ENCODE measurements at regions not wholly inside any gene's neighbourhood (a gene's known extent, or its start where the extent isn't known, plus 50 kb on each side); places are given as distances from the start of the nearest gene placed in this dataset.

GRCh38 chr7:125099519-125099918 lies 169.9 kb upstream of the POT1 start:
- DNase-seq (no peak), ATAC-seq (no peak)
- H3K27me3 ChIP-seq (ENCODE audit: insufficient read depth in 3 of 3, low read length in 2 of 3), result no peaks in the 10 kb centered on the region
- H3K9me3 ChIP-seq, result no peaks in the 10 kb centered on the region
- H3K4me1 ChIP-seq, result no peaks in the 10 kb centered on the region
- no peak for TF ChIP-seq CTCF (IDR thresholded peaks at IDR 0.05)
- H3K36me3 ChIP-seq (ENCODE audit: insufficient read depth in 1 of 2, low read depth in 1 of 2), result no peaks in the 10 kb centered on the region
- H3K27ac ChIP-seq, result no peak overlapping the region
- intact Hi-C loops (cut with DNase I), result no loop called here
- 35 to 78% (median 54%) methylated on average over 2 of the region's 2 CpGs for WGBS, 3 donors
- no peak overlapping the region for H3K4me3 ChIP-seq

GRCh38 chr7:125098377-125098970 lies 168.8 kb upstream of the POT1 start:
- no peak for TF ChIP-seq CTCF (IDR thresholded peaks at IDR 0.05)
- Histone ChIP-seq H3K9me3 (no peaks in the 10 kb centered on the region), H3K4me3 (no peak overlapping the region), H3K36me3 (ENCODE audit: insufficient read depth in 1 of 2, low read depth in 1 of 2) (no peaks in the 10 kb centered on the region), H3K4me1 (no peaks in the 10 kb centered on the region), H3K27me3 (ENCODE audit: insufficient read depth in 3 of 3, low read length in 2 of 3) (no peaks in the 10 kb centered on the region), H3K27ac (no peak overlapping the region)
- no peak for DNase-seq
- intact Hi-C loops (cut with DNase I), result no loop called here
- 64 to 79% (median 67%) methylated on average over 1 of the region's 1 CpG for WGBS, 3 donors
- ATAC-seq, result no peak

- H3K4me1 ChIP-seq, result no peaks in the 10 kb centered on the region
- ATAC-seq (no peak), DNase-seq (no peak)
- no peaks in the 10 kb centered on the region for H3K9me3 ChIP-seq
- H3K4me3 ChIP-seq, result no peak overlapping the region
- H3K27me3 ChIP-seq (ENCODE audit: insufficient read depth in 3 of 3, low read length in 2 of 3), result no peaks in the 10 kb centered on the region
- no peak for TF ChIP-seq CTCF (IDR thresholded peaks at IDR 0.05)
- intact Hi-C loops (cut with DNase I), result no loop called here
- WGBS, 3 donors, result 70 to 76% (median 71%) methylated on average over 3 of the region's 3 CpGs
- H3K27ac ChIP-seq, result no peak overlapping the region
- H3K36me3 ChIP-seq (ENCODE audit: insufficient read depth in 1 of 2, low read depth in 1 of 2), result no peaks in the 10 kb centered on the region
Measured at GRCh38 chr7:125090596-125090995, 161.0 kb upstream of the POT1 start.

GRCh38 chr7:125089171-125089570 lies 159.5 kb upstream of the POT1 start:
- Histone ChIP-seq H3K9me3 (no peaks in the 10 kb centered on the region), H3K4me3 (no peak overlapping the region), H3K36me3 (ENCODE audit: insufficient read depth in 1 of 2, low read depth in 1 of 2) (no peaks in the 10 kb centered on the region), H3K27me3 (ENCODE audit: insufficient read depth in 3 of 3, low read length in 2 of 3) (no peaks in the 10 kb centered on the region), H3K4me1 (no peaks in the 10 kb centered on the region), H3K27ac (no peak overlapping the region)
- intact Hi-C loops (cut with DNase I), result no loop called here
- DNase-seq (no peak), ATAC-seq (no peak)
- TF ChIP-seq CTCF (IDR thresholded peaks at IDR 0.05), result no peak
- WGBS, 3 donors, result 76 to 82% (median 82%) methylated on average over 3 of the region's 3 CpGs

GRCh38 chr7:125088555-125088954 lies 158.9 kb upstream of the POT1 start:
- no peaks in the 10 kb centered on the region for H3K36me3 ChIP-seq (ENCODE audit: insufficient read depth in 1 of 2, low read depth in 1 of 2)
- DNase-seq (no peak), ATAC-seq (no peak)
- 95 to 98% (median 95%) methylated on average over 1 of the region's 1 CpG for WGBS, 3 donors
- H3K4me1 ChIP-seq, result no peaks in the 10 kb centered on the region
- no peaks in the 10 kb centered on the region for H3K27me3 ChIP-seq (ENCODE audit: insufficient read depth in 3 of 3, low read length in 2 of 3)
- intact Hi-C loops (cut with DNase I), result no loop called here
- H3K9me3 ChIP-seq, result no peaks in the 10 kb centered on the region
- no peak for TF ChIP-seq CTCF (IDR thresholded peaks at IDR 0.05)
- H3K4me3 ChIP-seq, result no peak overlapping the region
- no peak overlapping the region for H3K27ac ChIP-seq
